AG10803 (cell line): ENCODE measurements at regions not wholly inside any gene's neighbourhood (a gene's known extent, or its start where the extent isn't known, plus 50 kb on each side); places are given as distances from the start of the nearest gene placed in this dataset.

ENCODE experiments used
- DNase-seq: peaks from one replicate; pipeline ENCODE4 v3.0.0; 2010; ENCODE audit warnings: low read depth
- H3K4me3 ChIP-seq: 2 replicates; pipeline ENCODE4 v1.5.1; 2011; ENCODE audit warnings: mild to moderate bottlenecking, low read length, control low read depth
- CTCF ChIP-seq: conservative IDR thresholded peaks from 2 replicates; pipeline ENCODE4 v1.5.1; 2011; ENCODE audit warnings: mild to moderate bottlenecking, low read length, control low read depth, inconsistent platforms

DNA sequence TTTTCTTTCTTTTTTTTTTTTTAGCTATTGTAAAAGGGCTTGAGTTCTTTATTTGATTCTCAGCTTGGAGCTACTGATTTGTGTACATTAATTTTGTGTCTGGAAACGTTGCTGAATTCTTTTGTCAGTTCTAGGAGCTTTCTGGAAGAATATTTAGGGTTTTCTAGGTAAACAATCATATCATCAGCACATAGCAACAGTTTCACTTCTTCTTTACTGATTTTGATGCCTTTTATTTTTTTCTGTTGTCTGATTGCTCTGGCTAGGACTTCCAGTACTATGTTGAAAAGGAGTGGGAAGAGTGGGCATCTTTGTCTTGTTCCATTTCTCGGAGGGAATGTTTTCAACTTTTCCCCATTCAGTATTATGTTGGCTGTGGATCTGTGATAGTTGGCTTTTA, 292.2 kb downstream of the GABRG1 start:
- DNase-seq, result no peak
- no peak overlapping the region for H3K4me3 ChIP-seq
- no peak for TF ChIP-seq CTCF

- no peak overlapping the region for H3K4me3 ChIP-seq
- TF ChIP-seq CTCF, result no peak
- DNase-seq, result no peak
These were observed 319.9 kb downstream of the GABRG1 start for GRCh38 chr4:45803994-45804393.

DNA sequence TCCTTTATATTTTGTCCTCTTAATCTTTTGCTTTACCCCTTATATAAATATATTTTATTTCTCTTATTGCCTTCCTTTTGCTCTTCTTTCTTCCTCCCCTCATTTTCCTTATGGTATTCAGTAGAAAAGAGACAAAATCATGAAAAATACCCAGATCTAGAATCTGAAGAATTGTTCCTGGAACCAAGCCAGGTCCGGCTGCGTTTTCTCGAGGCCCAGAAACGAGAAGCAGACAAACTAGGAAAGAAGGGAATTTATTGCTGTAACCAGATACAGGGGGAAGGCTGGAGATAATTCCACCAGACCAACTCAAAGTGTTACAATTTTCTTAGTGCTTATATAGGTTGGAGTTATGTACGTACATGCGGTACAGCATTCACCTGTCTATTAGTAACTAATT, 328.7 kb downstream of the GABRG1 start:
- DNase-seq, result no peak
- no peak overlapping the region for H3K4me3 ChIP-seq
- no peak for TF ChIP-seq CTCF

DNA sequence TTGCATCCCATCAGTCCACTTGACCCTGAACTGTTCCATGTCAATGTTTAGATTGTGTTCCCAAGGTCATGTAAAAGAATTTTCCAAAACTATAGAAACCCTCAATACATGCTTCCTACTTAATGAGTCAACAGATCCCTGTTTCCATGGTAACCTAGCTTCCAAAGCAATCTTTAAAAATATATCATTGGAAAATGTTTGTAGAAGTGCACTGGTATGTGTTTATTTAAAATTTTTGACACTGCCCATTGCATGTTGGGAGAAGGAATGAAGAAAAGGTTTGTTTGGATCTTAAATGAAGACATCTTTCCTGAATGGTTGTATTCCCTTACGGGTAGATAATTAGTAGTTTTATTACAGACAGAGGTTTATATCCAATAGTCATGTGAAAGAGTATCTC, 345.3 kb downstream of the GABRG1 start:
- no peak overlapping the region for H3K4me3 ChIP-seq
- DNase-seq, result no peak
- TF ChIP-seq CTCF, result no peak

DNA sequence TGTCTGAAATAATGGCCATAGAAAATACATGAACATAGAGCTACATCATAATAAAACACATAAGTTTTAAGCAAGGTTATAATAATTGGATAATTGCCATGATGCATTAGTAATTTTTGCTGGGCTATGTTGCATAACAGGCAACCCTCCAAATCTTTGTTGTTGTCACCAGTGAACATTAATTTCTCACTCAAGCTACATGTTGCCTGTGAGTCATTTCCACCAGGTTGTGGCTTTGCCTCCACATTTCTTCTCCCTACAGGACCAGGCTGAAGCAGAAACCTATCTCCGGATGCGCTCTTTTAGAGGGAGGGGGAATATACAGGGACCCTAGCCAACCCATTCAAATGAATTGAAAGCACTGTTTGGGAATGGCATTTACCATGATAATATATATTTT, 347.7 kb downstream of the GABRG1 start:
- no peak for TF ChIP-seq CTCF
- DNase-seq, result no peak
- H3K4me3 ChIP-seq, result no peak overlapping the region

GRCh38 chr4:45770958-45771357, 352.9 kb downstream of the GABRG1 start:
- TF ChIP-seq CTCF, result no peak
- no peak overlapping the region for H3K4me3 ChIP-seq
- no peak for DNase-seq

DNA sequence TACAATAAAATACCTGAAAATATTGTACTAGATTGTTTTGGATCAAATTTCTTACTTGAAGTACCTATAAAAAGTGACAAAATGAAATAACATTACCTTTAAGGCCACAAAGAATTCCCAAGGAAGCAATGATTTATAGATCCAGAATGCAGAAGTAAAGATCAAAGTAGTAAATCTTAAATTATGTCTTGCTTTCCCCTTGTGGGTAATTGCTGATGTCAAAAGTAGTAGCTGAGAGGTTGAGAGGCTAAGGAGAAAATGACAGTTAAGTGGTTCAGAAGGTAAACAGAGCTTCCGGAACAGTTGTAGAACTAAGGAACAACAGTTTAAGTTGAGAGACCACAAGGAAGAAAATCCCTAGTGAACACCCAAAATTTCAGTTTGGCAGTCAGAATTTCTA, 358.3 kb downstream of the GABRG1 start:
- TF ChIP-seq CTCF, result no peak
- H3K4me3 ChIP-seq, result no peak overlapping the region
- no peak for DNase-seq
